ENCODE measurements at regions not wholly inside any gene's neighbourhood (a gene's known extent, or its start where the extent isn't known, plus 50 kb on each side); places are given as distances from the start of the nearest gene placed in this dataset.

DNA sequence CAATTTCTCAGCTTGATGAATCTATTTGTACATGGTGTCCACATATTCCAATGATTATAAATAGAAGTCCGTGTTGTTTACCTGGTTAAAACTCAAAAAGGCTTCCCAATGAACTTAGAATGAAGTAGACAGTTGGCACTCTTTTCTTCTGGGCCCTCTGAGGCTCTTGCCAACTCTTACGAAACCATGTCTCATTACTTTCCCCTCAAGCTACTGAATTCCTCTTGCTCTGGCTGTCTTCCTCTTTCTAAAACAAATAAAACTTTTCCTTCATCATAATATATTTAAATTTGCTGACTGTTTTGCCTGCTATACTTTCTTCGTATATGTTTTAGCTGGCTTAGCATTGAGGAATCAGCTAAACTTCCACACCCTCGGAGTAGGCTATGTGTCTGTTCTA, 139.7 kb downstream of the SLITRK6 start:
- no peaks in the 10 kb centered on the region for H3K36me3 Mint-ChIP-seq (ENCODE audit: low read depth)
- H3K9me3 Mint-ChIP-seq: peaks cover 3% of the 10 kb centered on the region

DNA sequence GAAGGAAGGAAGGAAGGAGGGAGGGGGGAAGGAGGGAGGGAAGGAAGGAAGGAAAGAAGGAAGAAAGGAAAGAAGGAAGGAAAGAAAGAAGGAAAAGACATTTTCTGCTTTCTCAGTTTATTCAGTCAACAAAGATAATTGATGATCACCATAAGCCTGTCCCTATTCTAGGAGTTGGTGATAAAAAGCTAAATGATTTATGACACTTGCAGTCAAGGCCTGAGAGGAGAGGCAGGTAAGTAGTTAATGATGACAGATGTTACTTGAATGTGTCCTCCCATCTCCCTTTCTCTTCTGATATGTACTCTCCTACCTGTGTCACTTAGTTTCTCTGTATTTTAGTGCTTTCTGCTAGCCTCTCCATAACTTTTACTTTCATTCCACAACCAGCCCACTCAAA, 141.3 kb downstream of the SLITRK6 start:
- H3K27ac Mint-ChIP-seq: no peak overlapping the region
- intact Hi-C loops (cut with micrococcal nuclease): no loop called here
- CTCF ChIA-PET: no interaction called here
- H3K9me3 Mint-ChIP-seq: peaks cover 3% of the 10 kb centered on the region
- H3K4me1 Mint-ChIP-seq (ENCODE audit: low read depth): no peaks in the 10 kb centered on the region
- H3K4me3 Mint-ChIP-seq: no peak overlapping the region
- no peak for DNase-seq
- H3K27me3 Mint-ChIP-seq (ENCODE audit: low read depth): no peaks in the 10 kb centered on the region
- H3K36me3 Mint-ChIP-seq (ENCODE audit: low read depth): no peaks in the 10 kb centered on the region

More for the DNA sequence above, 139.7 kb downstream of the SLITRK6 start:
- Mint-ChIP-seq H3K27me3 (ENCODE audit: low read depth) (no peaks in the 10 kb centered on the region), H3K27ac (no peak overlapping the region), H3K4me1 (ENCODE audit: low read depth) (no peaks in the 10 kb centered on the region), H3K4me3 (no peak overlapping the region)
- DNase-seq: no peak
- intact Hi-C loops (cut with micrococcal nuclease): no loop called here
- CTCF ChIA-PET: no interaction called here

DNA sequence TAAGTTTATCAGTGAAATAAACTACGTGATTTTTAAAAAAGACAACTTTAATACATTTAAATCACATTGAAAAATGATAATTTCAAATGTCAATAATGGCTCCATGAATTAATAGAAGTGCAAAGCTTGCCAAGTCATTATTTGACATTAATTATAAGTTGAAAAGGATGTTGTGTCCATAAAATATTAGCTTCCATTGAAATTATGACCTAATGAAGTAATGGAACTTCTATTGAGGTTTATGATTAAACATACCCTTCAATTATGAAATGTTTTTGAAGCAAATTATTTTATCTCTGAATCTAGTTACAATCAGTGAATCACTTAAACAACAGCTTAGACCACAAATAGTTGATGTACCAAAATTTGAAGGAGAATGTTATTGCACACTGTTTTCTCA, 144.2 kb downstream of the SLITRK6 start:
- H3K27ac Mint-ChIP-seq: no peak overlapping the region
- CTCF ChIA-PET: no interaction called here
- H3K9me3 Mint-ChIP-seq: no peaks in the 10 kb centered on the region
- intact Hi-C loops (cut with micrococcal nuclease): no loop called here
- no peaks in the 10 kb centered on the region for H3K27me3 Mint-ChIP-seq (ENCODE audit: low read depth)
- no peak overlapping the region for H3K4me3 Mint-ChIP-seq
- H3K36me3 Mint-ChIP-seq (ENCODE audit: low read depth): no peaks in the 10 kb centered on the region
- H3K4me1 Mint-ChIP-seq (ENCODE audit: low read depth): no peaks in the 10 kb centered on the region
- no peak for DNase-seq

DNA sequence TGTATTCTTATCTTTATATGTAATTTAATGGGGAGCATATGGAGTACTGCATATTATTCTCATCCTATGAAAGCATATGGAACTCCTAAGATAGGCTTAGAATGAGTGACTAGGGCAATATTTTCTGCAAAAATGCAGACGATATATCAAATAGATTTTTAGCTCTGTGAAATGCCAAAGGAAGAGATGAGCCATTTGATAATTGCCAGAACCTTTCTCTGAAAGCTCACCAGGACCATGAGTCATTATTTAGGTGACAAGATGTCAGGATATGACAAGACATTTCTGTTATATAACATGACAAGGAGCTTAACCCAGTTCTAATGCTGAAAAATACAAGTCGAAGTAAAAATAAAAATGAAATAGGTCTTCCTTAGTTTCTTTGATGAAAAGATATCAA, 145.0 kb downstream of the SLITRK6 start:
- intact Hi-C loops (cut with micrococcal nuclease): no loop called here
- H3K27ac Mint-ChIP-seq: no peak overlapping the region
- no peak overlapping the region for H3K4me3 Mint-ChIP-seq
- H3K4me1 Mint-ChIP-seq (ENCODE audit: low read depth): no peaks in the 10 kb centered on the region
- H3K9me3 Mint-ChIP-seq: peaks cover 3% of the 10 kb centered on the region
- H3K27me3 Mint-ChIP-seq (ENCODE audit: low read depth): no peaks in the 10 kb centered on the region
- H3K36me3 Mint-ChIP-seq (ENCODE audit: low read depth): no peaks in the 10 kb centered on the region
- no peak for DNase-seq
- CTCF ChIA-PET: no interaction called here

DNA sequence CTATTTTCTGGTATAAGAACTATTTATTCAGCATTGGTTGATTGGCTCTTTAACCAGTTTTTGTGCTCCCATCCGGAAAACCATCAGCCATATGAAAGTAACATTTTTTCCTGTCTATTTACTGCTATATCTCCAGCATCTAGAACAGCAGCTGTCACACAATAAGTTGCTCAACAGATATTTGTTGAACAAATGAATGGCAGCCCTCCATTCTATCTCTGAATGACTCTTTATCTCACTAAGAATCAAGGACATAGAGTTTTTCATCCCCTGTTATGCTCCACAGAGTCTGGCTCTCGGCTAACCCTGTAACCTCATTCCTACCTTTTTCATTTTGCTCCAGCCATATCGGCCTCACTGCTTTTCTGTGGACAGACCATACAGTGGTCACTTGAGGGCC, 145.5 kb downstream of the SLITRK6 start:
- Mint-ChIP-seq H3K4me1 (ENCODE audit: low read depth) (no peaks in the 10 kb centered on the region), H3K27me3 (ENCODE audit: low read depth) (no peaks in the 10 kb centered on the region), H3K9me3 (peaks cover 3% of the 10 kb centered on the region), H3K4me3 (no peak overlapping the region), H3K36me3 (ENCODE audit: low read depth) (no peaks in the 10 kb centered on the region), H3K27ac (no peak overlapping the region)
- intact Hi-C loops (cut with micrococcal nuclease): no loop called here
- CTCF ChIA-PET: interaction anchor here (0.8 kb wide), 1 partner anchor 59 kb away, joined by 5 read pairs; no protein-coding TSS in a partner anchor
- DNase-seq: no peak

DNA sequence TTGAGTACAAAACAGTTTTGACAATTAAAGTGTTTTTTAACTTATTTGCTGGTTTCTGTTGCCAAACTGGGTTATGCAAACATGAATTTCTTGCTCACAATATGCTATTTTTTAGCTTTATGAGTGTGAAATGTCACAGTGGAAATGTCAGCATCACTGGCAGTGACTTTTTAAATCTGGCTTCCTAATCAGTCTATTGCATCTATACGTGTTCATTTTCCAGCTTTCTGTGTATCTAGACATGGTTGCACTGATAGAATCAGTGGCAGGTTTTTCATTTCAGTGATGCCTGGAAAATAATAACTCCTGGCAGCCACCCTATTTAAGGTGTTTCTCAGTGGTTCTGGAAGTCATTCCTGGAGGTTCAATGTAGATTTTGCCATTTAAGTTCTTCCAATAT, 146.7 kb downstream of the SLITRK6 start:
- Mint-ChIP-seq H3K27ac (no peak overlapping the region), H3K4me3 (no peak overlapping the region), H3K9me3 (peaks cover 3% of the 10 kb centered on the region), H3K27me3 (ENCODE audit: low read depth) (no peaks in the 10 kb centered on the region), H3K4me1 (ENCODE audit: low read depth) (no peaks in the 10 kb centered on the region), H3K36me3 (ENCODE audit: low read depth) (no peaks in the 10 kb centered on the region)
- intact Hi-C loops (cut with micrococcal nuclease): no loop called here
- CTCF ChIA-PET: interaction anchor here (0.6 to 0.8 kb wide), 2 partner anchors 58 to 736 kb away, joined by 3 to 5 read pairs; no protein-coding TSS in a partner anchor
- no peak for DNase-seq

DNA sequence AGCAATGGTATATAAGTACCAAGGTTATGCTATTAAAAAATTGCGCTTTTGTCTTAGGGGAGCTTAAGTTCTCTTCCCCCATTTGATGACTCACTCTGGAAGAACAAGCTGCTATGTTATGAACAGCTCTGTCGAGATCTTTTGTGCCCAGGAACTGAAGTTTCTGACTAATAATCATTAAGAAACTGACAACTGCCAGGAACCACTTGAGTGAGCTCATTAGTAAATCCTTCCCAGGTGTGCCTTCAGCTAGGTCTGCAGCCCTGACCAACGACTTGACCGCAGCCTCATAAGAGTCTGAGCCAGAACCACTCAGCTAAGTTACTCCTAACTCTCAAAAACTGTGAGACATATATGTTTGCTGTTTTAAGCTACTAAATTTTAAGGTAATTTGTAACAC, 147.8 kb downstream of the SLITRK6 start:
- Mint-ChIP-seq H3K9me3 (peaks cover 3% of the 10 kb centered on the region), H3K36me3 (ENCODE audit: low read depth) (no peaks in the 10 kb centered on the region), H3K4me1 (ENCODE audit: low read depth) (no peaks in the 10 kb centered on the region), H3K27ac (no peak overlapping the region), H3K27me3 (ENCODE audit: low read depth) (no peaks in the 10 kb centered on the region), H3K4me3 (no peak overlapping the region)
- intact Hi-C loops (cut with micrococcal nuclease): no loop called here
- no peak for DNase-seq
- CTCF ChIA-PET: no interaction called here

DNA sequence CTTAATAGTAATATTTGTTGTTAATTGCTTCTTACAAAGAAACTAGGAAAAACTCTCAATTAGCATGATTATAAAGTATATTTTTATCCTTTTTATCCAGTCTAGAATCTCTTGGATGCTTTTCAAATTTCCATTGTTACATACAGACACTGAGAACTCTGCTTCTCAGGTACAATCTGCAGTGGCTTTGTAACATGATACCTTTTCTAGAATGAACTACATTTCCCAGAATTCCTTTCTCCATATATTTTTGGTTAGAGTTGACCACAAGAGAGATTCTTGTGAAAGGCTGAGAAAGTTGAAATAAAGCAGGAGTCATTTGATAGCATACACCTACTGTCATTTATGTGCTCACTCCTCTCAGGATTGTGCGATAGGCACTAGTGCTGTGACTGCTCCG, 148.6 kb downstream of the SLITRK6 start:
- Mint-ChIP-seq H3K4me3 (no peak overlapping the region), H3K27ac (no peak overlapping the region), H3K4me1 (ENCODE audit: low read depth) (no peaks in the 10 kb centered on the region), H3K27me3 (ENCODE audit: low read depth) (no peaks in the 10 kb centered on the region), H3K36me3 (ENCODE audit: low read depth) (no peaks in the 10 kb centered on the region), H3K9me3 (peaks cover 3% of the 10 kb centered on the region)
- CTCF ChIA-PET: interaction anchor here (0.5 kb wide), 1 partner anchor 770 kb away, joined by 3 read pairs; no protein-coding TSS in a partner anchor
- intact Hi-C loops (cut with micrococcal nuclease): no loop called here
- no peak for DNase-seq

DNA sequence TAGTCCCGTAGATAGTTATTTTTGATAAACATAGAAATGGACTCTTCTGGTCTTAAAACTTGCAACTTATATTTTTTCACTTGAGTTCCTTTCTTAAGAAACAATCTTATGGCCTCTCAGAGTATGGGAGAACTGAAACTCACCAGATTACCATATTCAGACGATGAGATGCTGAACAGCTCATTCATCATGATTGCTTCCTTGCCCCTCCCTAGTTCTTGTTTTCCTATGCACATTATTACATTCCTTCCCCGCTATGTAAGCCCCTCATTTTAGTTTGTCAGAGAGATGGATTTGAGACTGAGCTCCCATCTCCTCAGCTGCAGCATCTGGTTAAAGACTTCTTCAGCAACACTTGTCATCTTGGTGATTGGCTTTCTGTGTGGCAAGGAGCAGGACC, 158.5 kb downstream of the SLITRK6 start:
- H3K27ac Mint-ChIP-seq: no peak overlapping the region
- no peaks in the 10 kb centered on the region for H3K4me1 Mint-ChIP-seq (ENCODE audit: low read depth)
- H3K4me3 Mint-ChIP-seq: no peak overlapping the region
- CTCF ChIA-PET: no interaction called here
- H3K27me3 Mint-ChIP-seq (ENCODE audit: low read depth): no peaks in the 10 kb centered on the region
- no peaks in the 10 kb centered on the region for H3K36me3 Mint-ChIP-seq (ENCODE audit: low read depth)
- no peaks in the 10 kb centered on the region for H3K9me3 Mint-ChIP-seq
- DNase-seq: no peak
- intact Hi-C loops (cut with micrococcal nuclease): no loop called here

DNA sequence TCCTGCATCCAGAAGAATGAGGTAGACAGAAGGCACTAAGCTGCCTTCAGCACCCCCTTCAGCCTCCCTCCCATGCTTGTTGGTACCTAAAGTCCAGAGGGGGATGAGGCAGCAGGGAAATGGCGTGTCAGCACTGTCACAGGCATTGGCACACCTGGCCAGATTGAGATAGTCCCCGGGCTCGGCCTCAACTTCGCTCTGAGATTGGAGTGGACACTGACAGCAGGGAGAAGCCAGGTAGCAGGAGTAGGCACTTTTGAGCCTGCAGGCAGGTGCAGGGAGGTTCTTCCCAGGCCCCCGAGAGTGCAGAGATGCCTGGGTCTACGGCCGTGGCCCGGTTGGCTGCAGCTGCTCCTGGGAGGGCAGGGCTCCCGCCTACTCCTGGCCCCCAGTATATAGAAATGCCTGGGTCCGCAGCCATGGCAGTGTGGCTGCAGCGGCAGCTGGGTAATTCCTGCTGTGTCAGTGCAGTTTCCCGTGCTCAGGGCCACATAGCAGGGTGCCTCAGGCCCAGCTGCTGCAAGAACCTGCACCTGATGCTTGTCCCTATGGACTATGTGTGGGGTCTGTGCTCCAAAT, 160.3 kb downstream of the SLITRK6 start:
- H3K27ac Mint-ChIP-seq: no peak overlapping the region
- H3K27me3 Mint-ChIP-seq (ENCODE audit: low read depth): no peaks in the 10 kb centered on the region
- no peaks in the 10 kb centered on the region for H3K9me3 Mint-ChIP-seq
- no peak for DNase-seq
- no peak overlapping the region for H3K4me3 Mint-ChIP-seq
- no peaks in the 10 kb centered on the region for H3K36me3 Mint-ChIP-seq (ENCODE audit: low read depth)
- intact Hi-C loops (cut with micrococcal nuclease): no loop called here
- H3K4me1 Mint-ChIP-seq (ENCODE audit: low read depth): no peaks in the 10 kb centered on the region
- CTCF ChIA-PET: no interaction called here

DNA sequence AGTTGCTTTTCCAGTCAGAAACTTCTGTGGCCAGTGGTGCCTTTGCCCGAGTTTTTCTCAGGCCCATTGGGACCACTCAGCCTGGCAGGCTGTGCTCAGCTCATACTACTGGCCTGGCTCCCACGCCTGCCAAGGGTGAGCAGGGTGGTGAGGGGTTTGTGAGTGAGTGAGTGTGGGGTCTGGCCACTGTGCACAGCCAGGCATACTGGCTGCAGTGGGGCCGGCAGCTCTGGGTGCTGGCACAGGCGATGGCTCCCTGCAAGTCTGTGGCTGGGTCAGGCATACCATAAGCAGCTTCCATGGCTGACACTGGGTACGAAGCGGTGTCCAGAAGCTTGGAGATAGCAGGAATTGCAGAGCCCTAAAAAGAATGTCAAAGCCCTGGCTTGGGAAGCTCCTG, 161.0 kb downstream of the SLITRK6 start:
- no peak for DNase-seq
- CTCF ChIA-PET: no interaction called here

DNA sequence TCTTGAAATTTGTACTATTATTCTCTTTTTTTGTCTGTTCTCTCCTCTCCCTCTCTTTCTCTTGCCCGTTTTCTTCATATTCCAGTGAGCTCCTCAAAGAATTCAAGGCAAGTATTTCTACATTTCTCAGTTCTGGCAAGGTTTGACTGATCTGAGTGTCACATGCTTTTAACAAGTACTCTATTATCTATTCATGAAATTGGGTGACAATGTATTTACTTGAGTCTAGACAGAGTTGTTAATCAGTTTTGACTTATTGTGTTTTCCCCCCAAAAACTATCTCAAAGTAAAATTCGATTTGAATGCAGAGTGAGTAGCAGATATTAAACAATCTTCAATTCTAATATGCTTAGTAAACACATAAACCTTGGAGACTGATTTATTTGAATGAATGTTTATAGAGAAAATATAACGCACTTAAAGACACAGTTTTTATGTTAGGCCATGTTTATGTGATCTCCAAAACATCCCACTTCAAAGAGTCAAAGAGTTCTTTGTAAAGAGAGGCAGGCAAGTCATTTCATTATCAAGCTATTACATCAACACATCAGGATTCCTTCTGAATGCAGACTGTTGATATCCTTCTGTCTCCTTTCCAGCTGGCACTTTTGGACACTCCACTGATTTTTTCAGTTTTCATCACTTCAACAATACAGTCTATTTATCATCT, 166.6 kb downstream of the SLITRK6 start:
- intact Hi-C loops (cut with micrococcal nuclease): no loop called here
- no peak overlapping the region for H3K27ac Mint-ChIP-seq
- H3K4me3 Mint-ChIP-seq: no peak overlapping the region
- H3K27me3 Mint-ChIP-seq (ENCODE audit: low read depth): no peaks in the 10 kb centered on the region
- H3K9me3 Mint-ChIP-seq: no peaks in the 10 kb centered on the region
- CTCF ChIA-PET: interaction anchor here (0.7 kb wide), 1 partner anchor 748 kb away, joined by 3 read pairs; no protein-coding TSS in a partner anchor
- no peak for DNase-seq
- no peaks in the 10 kb centered on the region for H3K4me1 Mint-ChIP-seq (ENCODE audit: low read depth)
- no peaks in the 10 kb centered on the region for H3K36me3 Mint-ChIP-seq (ENCODE audit: low read depth)

More for the DNA sequence above, 161.0 kb downstream of the SLITRK6 start:
- intact Hi-C loops (cut with micrococcal nuclease): no loop called here
- no peaks in the 10 kb centered on the region for H3K36me3 Mint-ChIP-seq (ENCODE audit: low read depth)
- H3K27ac Mint-ChIP-seq: no peak overlapping the region
- no peaks in the 10 kb centered on the region for H3K4me1 Mint-ChIP-seq (ENCODE audit: low read depth)
- H3K9me3 Mint-ChIP-seq: no peaks in the 10 kb centered on the region
- no peaks in the 10 kb centered on the region for H3K27me3 Mint-ChIP-seq (ENCODE audit: low read depth)
- no peak overlapping the region for H3K4me3 Mint-ChIP-seq

DNA sequence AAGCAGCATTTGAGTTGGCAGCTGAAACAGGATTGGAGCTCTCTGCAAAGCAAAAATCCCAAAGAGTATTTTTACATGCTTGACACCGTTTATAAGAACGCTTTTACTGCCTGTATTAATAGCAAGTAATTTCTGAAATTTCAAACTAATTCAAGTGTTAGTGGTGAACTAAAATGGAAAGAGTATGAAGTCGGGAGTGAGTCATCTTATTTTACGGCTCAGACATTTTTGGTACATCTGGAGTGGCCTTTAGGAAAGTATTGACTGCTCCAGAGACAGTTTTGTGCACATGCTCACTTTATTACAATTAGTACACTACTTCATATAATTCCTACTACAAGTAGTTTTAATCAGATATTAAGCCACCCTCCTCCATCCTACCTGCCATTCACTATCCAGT, 167.4 kb downstream of the SLITRK6 start:
- H3K9me3 Mint-ChIP-seq: no peaks in the 10 kb centered on the region
- no peak overlapping the region for H3K4me3 Mint-ChIP-seq
- no peaks in the 10 kb centered on the region for H3K4me1 Mint-ChIP-seq (ENCODE audit: low read depth)
- H3K36me3 Mint-ChIP-seq (ENCODE audit: low read depth): no peaks in the 10 kb centered on the region
- H3K27me3 Mint-ChIP-seq (ENCODE audit: low read depth): no peaks in the 10 kb centered on the region
- CTCF ChIA-PET: no interaction called here
- intact Hi-C loops (cut with micrococcal nuclease): no loop called here
- no peak for DNase-seq
- no peak overlapping the region for H3K27ac Mint-ChIP-seq
